Gastroesophageal sphincter (tissue), 3 donors: ENCODE measurements at regions not wholly inside any gene's neighbourhood (a gene's known extent, or its start where the extent isn't known, plus 50 kb on each side); places are given as distances from the start of the nearest gene placed in this dataset.

Source experiments
- POLR2A ChIP-seq, 2 donors: fragments of 450-650 bp; IDR thresholded peaks; one replicate each; pipeline ENCODE4 v1.6.1; 2017; ENCODE audit warnings: antibody characterized with exemption in 2 of 2, mild to moderate bottlenecking in 2 of 2, moderate library complexity in 1 of 2
- POLR2AphosphoS5 ChIP-seq: sonication (generic); formaldehyde crosslinking; IDR thresholded peaks from one replicate; pipeline ENCODE4 v1.6.1; 2017; ENCODE audit warnings: antibody characterized with exemption
- TF ChIP-seq, protein P1 (sequence below), 4 experiments: fragments of 200-600 bp in 2 of 4; fragments of 450-650 bp in 2 of 4; sonication (generic) in 1 of 4; IDR thresholded peaks; one replicate each; pipeline ENCODE4 v1.5.1; 2017 to 2019; ENCODE audit warnings: antibody characterized with exemption in 4 of 4, mild to moderate bottlenecking in 2 of 4, moderate library complexity in 2 of 4

DNA sequence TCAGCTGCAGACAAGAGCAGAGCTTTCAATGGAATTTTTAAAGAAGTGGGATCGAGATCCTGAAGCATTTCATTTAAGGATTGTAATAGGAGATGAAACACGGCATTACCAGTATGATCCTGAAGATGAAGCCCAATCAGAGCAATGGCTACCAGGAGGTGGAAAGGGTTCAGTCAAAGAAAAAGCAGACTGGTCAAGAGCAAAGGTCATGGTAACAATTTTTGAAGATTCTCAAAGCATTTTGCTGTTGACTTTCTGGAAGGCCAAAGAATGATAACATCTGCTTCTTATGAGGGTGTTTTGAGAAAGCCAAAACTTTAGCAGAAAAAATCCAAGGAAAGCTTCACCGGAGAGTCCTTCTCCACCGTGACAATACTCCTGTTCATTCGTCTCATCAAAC is 204.3 kb upstream of the EEA1 start:
- TF ChIP-seq, protein P1, sequence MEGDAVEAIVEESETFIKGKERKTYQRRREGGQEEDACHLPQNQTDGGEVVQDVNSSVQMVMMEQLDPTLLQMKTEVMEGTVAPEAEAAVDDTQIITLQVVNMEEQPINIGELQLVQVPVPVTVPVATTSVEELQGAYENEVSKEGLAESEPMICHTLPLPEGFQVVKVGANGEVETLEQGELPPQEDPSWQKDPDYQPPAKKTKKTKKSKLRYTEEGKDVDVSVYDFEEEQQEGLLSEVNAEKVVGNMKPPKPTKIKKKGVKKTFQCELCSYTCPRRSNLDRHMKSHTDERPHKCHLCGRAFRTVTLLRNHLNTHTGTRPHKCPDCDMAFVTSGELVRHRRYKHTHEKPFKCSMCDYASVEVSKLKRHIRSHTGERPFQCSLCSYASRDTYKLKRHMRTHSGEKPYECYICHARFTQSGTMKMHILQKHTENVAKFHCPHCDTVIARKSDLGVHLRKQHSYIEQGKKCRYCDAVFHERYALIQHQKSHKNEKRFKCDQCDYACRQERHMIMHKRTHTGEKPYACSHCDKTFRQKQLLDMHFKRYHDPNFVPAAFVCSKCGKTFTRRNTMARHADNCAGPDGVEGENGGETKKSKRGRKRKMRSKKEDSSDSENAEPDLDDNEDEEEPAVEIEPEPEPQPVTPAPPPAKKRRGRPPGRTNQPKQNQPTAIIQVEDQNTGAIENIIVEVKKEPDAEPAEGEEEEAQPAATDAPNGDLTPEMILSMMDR (IDR thresholded peaks at IDR 0.05), result no peak
- TF ChIP-seq POLR2A (IDR thresholded peaks at IDR 0.05) (no peak), POLR2AphosphoS5 (no peak)
